SK-N-SH treated with all-trans-retinoic acid at 6 μM for 48 hours (cell line): ENCODE measurements at regions not wholly inside any gene's neighbourhood (a gene's known extent, or its start where the extent isn't known, plus 50 kb on each side); places are given as distances from the start of the nearest gene placed in this dataset.

Source experiments
- ATAC-seq: fragments of 200-7000 bp; cut with Tn5 transposase; 3 replicates; pipeline ENCODE4 v1.9.1; 2020; ENCODE audit warnings: mild to moderate bottlenecking, moderate library complexity
- BACH2 ChIP-seq: fragments of 250-450 bp; sonication (Bioruptor Pico); IDR thresholded peaks from 2 replicates; pipeline ENCODE4 v1.9.0; 2021; ENCODE audit warnings: mild to moderate bottlenecking, borderline replicate concordance
- CSDC2 ChIP-seq: fragments of 250-450 bp; sonication (Bioruptor Pico); IDR thresholded peaks from 2 replicates; pipeline ENCODE4 v1.5.0; 2020; ENCODE audit warnings: mild to moderate bottlenecking, moderate library complexity
- ESRRG ChIP-seq: fragments of 250-450 bp; sonication (Bioruptor Pico); IDR thresholded peaks from 2 replicates; pipeline ENCODE4 v1.6.1; 2021; ENCODE audit warnings: mild to moderate bottlenecking
- GLIS3 ChIP-seq: fragments of 250-450 bp; sonication (Bioruptor Pico); IDR thresholded peaks from 2 replicates; pipeline ENCODE4 v1.5.0; 2020; ENCODE audit warnings: mild to moderate bottlenecking, moderate library complexity
- ISL1 ChIP-seq: fragments of 250-450 bp; sonication (Bioruptor Pico); IDR thresholded peaks from 2 replicates; pipeline ENCODE4 v2.1.2; 2022; ENCODE audit warnings: mild to moderate bottlenecking, moderate library complexity
- OSR1 ChIP-seq: fragments of 250-450 bp; sonication (Bioruptor Pico); IDR thresholded peaks from 2 replicates; pipeline ENCODE4 v1.8.0; 2022; ENCODE audit warnings: moderate library complexity, mild to moderate bottlenecking, inconsistent platforms
- RARB ChIP-seq: fragments of 250-450 bp; sonication (Bioruptor Pico); IDR thresholded peaks from 2 replicates; pipeline ENCODE4 v1.8.0; 2021; ENCODE audit warnings: mild to moderate bottlenecking, moderate library complexity
- SNAI2 ChIP-seq: fragments of 250-450 bp; sonication (Bioruptor Pico); IDR thresholded peaks from 2 replicates; pipeline ENCODE4 v1.5.0; 2020; ENCODE audit warnings: mild to moderate bottlenecking, moderate library complexity
- TCF4 ChIP-seq: fragments of 250-450 bp; sonication (Bioruptor Pico); IDR thresholded peaks from 2 replicates; pipeline ENCODE4 v1.8.0; 2021; ENCODE audit warnings: mild to moderate bottlenecking, moderate library complexity, borderline replicate concordance
- TOX ChIP-seq: fragments of 250-450 bp; sonication (Bioruptor Pico); IDR thresholded peaks from 2 replicates; pipeline ENCODE4 v1.8.0; 2021; ENCODE audit warnings: mild to moderate bottlenecking, moderate library complexity, borderline replicate concordance
- ZC3H10 ChIP-seq: fragments of 250-450 bp; sonication (Bioruptor Pico); IDR thresholded peaks from 2 replicates; pipeline ENCODE4 v1.5.1; 2021; ENCODE audit warnings: mild to moderate bottlenecking, moderate library complexity
- ZFP3 ChIP-seq: fragments of 250-450 bp; sonication (Bioruptor Pico); IDR thresholded peaks from 2 replicates; pipeline ENCODE4 v1.5.0; 2020; ENCODE audit warnings: mild to moderate bottlenecking, moderate library complexity
- ZFP30 ChIP-seq: fragments of 450-650 bp; formaldehyde crosslinking; IDR thresholded peaks from 2 replicates; pipeline ENCODE4 v1.5.0; 2022; ENCODE audit warnings: mild to moderate bottlenecking, moderate library complexity
- ZNF565 ChIP-seq: fragments of 450-650 bp; formaldehyde crosslinking; conservative IDR thresholded peaks from 2 replicates; pipeline ENCODE4 v1.5.0; 2020; ENCODE audit warnings: low read depth, mild to moderate bottlenecking, moderate library complexity
- ZNF70 ChIP-seq: fragments of 450-650 bp; formaldehyde crosslinking; IDR thresholded peaks from 2 replicates; pipeline ENCODE4 v1.5.0; 2020; ENCODE audit warnings: mild to moderate bottlenecking, moderate library complexity
- ZNF8 ChIP-seq: fragments of 450-650 bp; formaldehyde crosslinking; IDR thresholded peaks from 2 replicates; pipeline ENCODE4 v1.5.0; 2020; ENCODE audit warnings: mild to moderate bottlenecking, moderate library complexity
- TF ChIP-seq, protein P1 (sequence below): fragments of 250-450 bp; sonication (Bioruptor Pico); IDR thresholded peaks from 2 replicates; pipeline ENCODE4 v1.8.0; 2021; ENCODE audit warnings: low read depth, mild to moderate bottlenecking, moderate library complexity, borderline replicate concordance
- TF ChIP-seq, protein P2 (sequence below): fragments of 250-450 bp; sonication (Bioruptor Pico); IDR thresholded peaks from 2 replicates; pipeline ENCODE4 v1.8.0; 2020; ENCODE audit warnings: mild to moderate bottlenecking, moderate library complexity, borderline replicate concordance
- TF ChIP-seq, protein P3 (sequence below): fragments of 250-450 bp; sonication (Bioruptor Pico); IDR thresholded peaks from 2 replicates; pipeline ENCODE4 v1.5.0; 2020; ENCODE audit warnings: mild to moderate bottlenecking, moderate library complexity
- TF ChIP-seq, protein P4 (sequence below): fragments of 250-450 bp; sonication (Bioruptor Pico); IDR thresholded peaks from 2 replicates; pipeline ENCODE4 v1.5.1; 2020; ENCODE audit warnings: low read depth, mild to moderate bottlenecking, moderate library complexity

DNA sequence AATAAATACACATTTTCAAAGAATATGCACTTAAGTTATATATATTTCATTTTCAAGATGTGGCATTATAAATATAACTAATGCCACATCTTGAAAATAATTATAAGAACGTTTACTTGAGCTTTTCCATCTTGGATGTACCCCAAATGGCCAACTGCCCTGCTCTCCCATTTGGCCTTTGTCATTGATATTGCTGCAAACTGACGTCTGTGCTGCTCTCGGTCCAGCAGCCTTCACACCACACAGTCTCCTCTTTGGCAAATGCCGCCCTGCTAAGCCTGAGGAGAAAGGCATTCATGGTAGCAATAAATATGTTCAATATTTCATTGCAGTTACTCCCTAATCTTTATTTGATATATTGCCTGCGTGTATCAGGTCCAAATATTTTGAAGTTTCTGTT, 384.6 kb upstream of the ADARB2 start:
- TF ChIP-seq ZFP30 (CRISPR knock-in tag) (no peak), RARB (CRISPR knock-in tag) (no peak), ZC3H10 (CRISPR knock-in tag) (no peak), BACH2 (CRISPR knock-in tag) (no peak), GLIS3 (CRISPR knock-in tag) (no peak), SNAI2 (no peak), ZNF70 (CRISPR knock-in tag) (no peak), OSR1 (CRISPR knock-in tag) (no peak), ZNF565 (CRISPR knock-in tag) (no peak)
- TF ChIP-seq, protein P1, sequence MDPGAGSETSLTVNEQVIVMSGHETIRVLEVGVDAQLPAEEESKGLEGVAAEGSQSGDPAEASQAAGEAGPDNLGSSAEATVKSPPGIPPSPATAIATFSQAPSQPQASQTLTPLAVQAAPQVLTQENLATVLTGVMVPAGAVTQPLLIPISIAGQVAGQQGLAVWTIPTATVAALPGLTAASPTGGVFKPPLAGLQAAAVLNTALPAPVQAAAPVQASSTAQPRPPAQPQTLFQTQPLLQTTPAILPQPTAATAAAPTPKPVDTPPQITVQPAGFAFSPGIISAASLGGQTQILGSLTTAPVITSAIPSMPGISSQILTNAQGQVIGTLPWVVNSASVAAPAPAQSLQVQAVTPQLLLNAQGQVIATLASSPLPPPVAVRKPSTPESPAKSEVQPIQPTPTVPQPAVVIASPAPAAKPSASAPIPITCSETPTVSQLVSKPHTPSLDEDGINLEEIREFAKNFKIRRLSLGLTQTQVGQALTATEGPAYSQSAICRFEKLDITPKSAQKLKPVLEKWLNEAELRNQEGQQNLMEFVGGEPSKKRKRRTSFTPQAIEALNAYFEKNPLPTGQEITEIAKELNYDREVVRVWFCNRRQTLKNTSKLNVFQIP (CRISPR knock-in tag) = no peak
- TF ChIP-seq, protein P2, sequence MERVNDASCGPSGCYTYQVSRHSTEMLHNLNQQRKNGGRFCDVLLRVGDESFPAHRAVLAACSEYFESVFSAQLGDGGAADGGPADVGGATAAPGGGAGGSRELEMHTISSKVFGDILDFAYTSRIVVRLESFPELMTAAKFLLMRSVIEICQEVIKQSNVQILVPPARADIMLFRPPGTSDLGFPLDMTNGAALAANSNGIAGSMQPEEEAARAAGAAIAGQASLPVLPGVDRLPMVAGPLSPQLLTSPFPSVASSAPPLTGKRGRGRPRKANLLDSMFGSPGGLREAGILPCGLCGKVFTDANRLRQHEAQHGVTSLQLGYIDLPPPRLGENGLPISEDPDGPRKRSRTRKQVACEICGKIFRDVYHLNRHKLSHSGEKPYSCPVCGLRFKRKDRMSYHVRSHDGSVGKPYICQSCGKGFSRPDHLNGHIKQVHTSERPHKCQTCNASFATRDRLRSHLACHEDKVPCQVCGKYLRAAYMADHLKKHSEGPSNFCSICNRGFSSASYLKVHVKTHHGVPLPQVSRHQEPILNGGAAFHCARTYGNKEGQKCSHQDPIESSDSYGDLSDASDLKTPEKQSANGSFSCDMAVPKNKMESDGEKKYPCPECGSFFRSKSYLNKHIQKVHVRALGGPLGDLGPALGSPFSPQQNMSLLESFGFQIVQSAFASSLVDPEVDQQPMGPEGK = no peak
- ATAC-seq = no peak

DNA sequence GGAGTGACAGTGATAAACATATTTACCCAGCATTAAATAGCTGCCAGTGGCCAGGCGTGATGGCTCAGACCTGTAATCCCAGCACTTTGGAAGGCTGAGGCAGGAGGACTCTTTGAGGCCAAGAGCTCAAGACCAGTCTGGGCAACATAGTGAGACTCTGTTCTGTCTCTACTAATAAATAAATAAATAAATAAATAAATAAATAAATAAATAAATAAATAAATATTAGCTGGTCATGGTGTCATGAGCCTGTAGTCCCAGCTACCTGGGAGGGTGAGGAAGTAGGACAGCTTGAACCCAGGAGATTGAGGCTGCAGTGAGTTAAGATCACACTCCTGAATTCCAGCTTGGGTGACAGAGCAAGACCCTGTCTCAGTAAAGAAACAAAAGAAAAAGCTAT, 384.0 kb upstream of the ADARB2 start:
- TF ChIP-seq, protein P1 (CRISPR knock-in tag) = no peak
- no peak for TF ChIP-seq SNAI2
- no peak for TF ChIP-seq ESRRG
- no peak for TF ChIP-seq BACH2 (CRISPR knock-in tag)
- TF ChIP-seq CSDC2 (CRISPR knock-in tag) = no peak
- no peak for TF ChIP-seq ZFP3 (CRISPR knock-in tag)
- TF ChIP-seq ZNF8 (CRISPR knock-in tag) = no peak
- TF ChIP-seq, protein P3, sequence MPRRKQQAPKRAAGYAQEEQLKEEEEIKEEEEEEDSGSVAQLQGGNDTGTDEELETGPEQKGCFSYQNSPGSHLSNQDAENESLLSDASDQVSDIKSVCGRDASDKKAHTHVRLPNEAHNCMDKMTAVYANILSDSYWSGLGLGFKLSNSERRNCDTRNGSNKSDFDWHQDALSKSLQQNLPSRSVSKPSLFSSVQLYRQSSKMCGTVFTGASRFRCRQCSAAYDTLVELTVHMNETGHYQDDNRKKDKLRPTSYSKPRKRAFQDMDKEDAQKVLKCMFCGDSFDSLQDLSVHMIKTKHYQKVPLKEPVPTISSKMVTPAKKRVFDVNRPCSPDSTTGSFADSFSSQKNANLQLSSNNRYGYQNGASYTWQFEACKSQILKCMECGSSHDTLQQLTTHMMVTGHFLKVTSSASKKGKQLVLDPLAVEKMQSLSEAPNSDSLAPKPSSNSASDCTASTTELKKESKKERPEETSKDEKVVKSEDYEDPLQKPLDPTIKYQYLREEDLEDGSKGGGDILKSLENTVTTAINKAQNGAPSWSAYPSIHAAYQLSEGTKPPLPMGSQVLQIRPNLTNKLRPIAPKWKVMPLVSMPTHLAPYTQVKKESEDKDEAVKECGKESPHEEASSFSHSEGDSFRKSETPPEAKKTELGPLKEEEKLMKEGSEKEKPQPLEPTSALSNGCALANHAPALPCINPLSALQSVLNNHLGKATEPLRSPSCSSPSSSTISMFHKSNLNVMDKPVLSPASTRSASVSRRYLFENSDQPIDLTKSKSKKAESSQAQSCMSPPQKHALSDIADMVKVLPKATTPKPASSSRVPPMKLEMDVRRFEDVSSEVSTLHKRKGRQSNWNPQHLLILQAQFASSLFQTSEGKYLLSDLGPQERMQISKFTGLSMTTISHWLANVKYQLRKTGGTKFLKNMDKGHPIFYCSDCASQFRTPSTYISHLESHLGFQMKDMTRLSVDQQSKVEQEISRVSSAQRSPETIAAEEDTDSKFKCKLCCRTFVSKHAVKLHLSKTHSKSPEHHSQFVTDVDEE (CRISPR knock-in tag) = no peak
- TF ChIP-seq ZC3H10 (CRISPR knock-in tag) = no peak
- TF ChIP-seq TCF4 (CRISPR knock-in tag) = no peak
- TF ChIP-seq, protein P4, sequence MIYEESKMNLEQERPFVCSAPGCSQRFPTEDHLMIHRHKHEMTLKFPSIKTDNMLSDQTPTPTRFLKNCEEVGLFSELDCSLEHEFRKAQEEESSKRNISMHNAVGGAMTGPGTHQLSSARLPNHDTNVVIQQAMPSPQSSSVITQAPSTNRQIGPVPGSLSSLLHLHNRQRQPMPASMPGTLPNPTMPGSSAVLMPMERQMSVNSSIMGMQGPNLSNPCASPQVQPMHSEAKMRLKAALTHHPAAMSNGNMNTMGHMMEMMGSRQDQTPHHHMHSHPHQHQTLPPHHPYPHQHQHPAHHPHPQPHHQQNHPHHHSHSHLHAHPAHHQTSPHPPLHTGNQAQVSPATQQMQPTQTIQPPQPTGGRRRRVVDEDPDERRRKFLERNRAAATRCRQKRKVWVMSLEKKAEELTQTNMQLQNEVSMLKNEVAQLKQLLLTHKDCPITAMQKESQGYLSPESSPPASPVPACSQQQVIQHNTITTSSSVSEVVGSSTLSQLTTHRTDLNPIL = no peak
- TF ChIP-seq ZNF565 (CRISPR knock-in tag) = no peak
- TF ChIP-seq ISL1 (CRISPR knock-in tag) = no peak
- TF ChIP-seq, protein P2 = no peak
- no peak for TF ChIP-seq TOX (CRISPR knock-in tag)
- TF ChIP-seq GLIS3 (CRISPR knock-in tag) = no peak
- TF ChIP-seq ZFP30 (CRISPR knock-in tag) = no peak
- TF ChIP-seq RARB (CRISPR knock-in tag) = no peak
- ATAC-seq = no peak
